Keratinocyte (primary cell): ENCODE measurements at regions not wholly inside any gene's neighbourhood (a gene's known extent, or its start where the extent isn't known, plus 50 kb on each side); places are given as distances from the start of the nearest gene placed in this dataset.

Source experiments
- DNase-seq: peaks from one replicate; pipeline ENCODE4 v3.0.0-alpha.2; 2011; ENCODE audit warnings: low read depth, missing footprints, low spot score
- FAIRE-seq: peaks from 2 replicates; lab custom pipeline; 2011; peaks lifted over from hg19 to GRCh38; lab: Jason Lieb, UNC
- H2AFZ ChIP-seq: 2 replicates; pipeline ENCODE4 v1.6.0; 2012; ENCODE audit warnings: low read length, control low read depth, inconsistent platforms; ENCODE audit not compliant: control insufficient read depth
- H3K27ac ChIP-seq: 2 replicates; pipeline ENCODE4 v1.5.1; 2011; ENCODE audit warnings: low read length; ENCODE audit not compliant: control insufficient read depth, insufficient read depth
- H3K27me3 ChIP-seq: 3 replicates; pipeline ENCODE4 v1.6.0; 2011; ENCODE audit warnings: low read length; ENCODE audit not compliant: control insufficient read depth, insufficient read depth; ENCODE audit errors: extremely low read depth
- H3K36me3 ChIP-seq, 2 experiments: 2 replicates in 1 of 2; 3 replicates in 1 of 2; pipeline ENCODE4 v1.5.1; 2011; ENCODE audit warnings: low read length in 2 of 2, mild to moderate bottlenecking in 1 of 2; ENCODE audit not compliant: control insufficient read depth in 2 of 2, insufficient read depth in 2 of 2; ENCODE audit errors: extremely low read depth in 1 of 2
- H3K4me1 ChIP-seq: 3 replicates; pipeline ENCODE4 v1.5.1; 2011; ENCODE audit warnings: low read length; ENCODE audit not compliant: control insufficient read depth, insufficient read depth; ENCODE audit errors: extremely low read depth
- H3K4me2 ChIP-seq: 3 replicates; pipeline ENCODE4 v1.6.0; 2011; ENCODE audit warnings: low read depth, low read length; ENCODE audit not compliant: control insufficient read depth, insufficient read depth; ENCODE audit errors: extremely low read depth
- H3K4me3 ChIP-seq, 3 experiments: fragments of 200-600 bp in 1 of 3; sonication (generic) in 1 of 3; 2 replicates in 2 of 3; 3 replicates in 1 of 3; pipeline ENCODE4 v1.5.1; 2011 to 2016; ENCODE audit warnings: low read length in 3 of 3, mild to moderate bottlenecking in 3 of 3, control low read depth in 2 of 3, inconsistent platforms in 1 of 3, low read depth in 1 of 3, mixed read lengths in 1 of 3, mixed run types in 1 of 3, moderate library complexity in 1 of 3; ENCODE audit not compliant: control insufficient read depth in 2 of 3, insufficient read depth in 2 of 3; ENCODE audit errors: extremely low read depth in 1 of 3
- H3K79me2 ChIP-seq: 2 replicates; pipeline ENCODE4 v1.6.0; 2012; ENCODE audit warnings: low read length; ENCODE audit not compliant: control insufficient read depth, insufficient read depth
- H3K9ac ChIP-seq: 3 replicates; pipeline ENCODE4 v1.6.0; 2011; ENCODE audit warnings: low read length; ENCODE audit not compliant: control insufficient read depth, insufficient read depth; ENCODE audit errors: extremely low read depth
- H3K9me1 ChIP-seq: 3 replicates; pipeline ENCODE4 v1.6.0; 2011; ENCODE audit warnings: low read length; ENCODE audit not compliant: control insufficient read depth, insufficient read depth; ENCODE audit errors: extremely low read depth
- H3K9me3 ChIP-seq: 2 replicates; pipeline ENCODE4 v1.5.1; 2012; ENCODE audit warnings: low read depth, low read length; ENCODE audit not compliant: control insufficient read depth
- H4K20me1 ChIP-seq: 3 replicates; pipeline ENCODE4 v1.6.0; 2011; ENCODE audit warnings: low read length; ENCODE audit not compliant: control insufficient read depth, insufficient read depth; ENCODE audit errors: extremely low read depth
- EZH2 ChIP-seq: IDR thresholded peaks from one replicate; pipeline ENCODE4 v1.6.1; 2012; ENCODE audit warnings: inconsistent platforms, mild to moderate bottlenecking, low read length, moderate library complexity
- dilution Hi-C: fragments of 300-500 bp; cut with MboI; formaldehyde crosslinking; loops from one replicate; pipeline ENCODE4 v1.7.0; 2020; ENCODE audit warnings: low sequenced_read_pairs; ENCODE audit not compliant: extremely low pct_ligation_motif_present
- TF ChIP-seq, protein P1 (sequence below), 3 experiments: IDR thresholded peaks in 1 of 3; conservative IDR thresholded peaks in 1 of 3; optimal IDR thresholded peaks in 1 of 3; 2 replicates in 2 of 3; 3 replicates in 1 of 3; pipeline versions ENCODE3 to v1.5.1; 2011; ENCODE audit warnings: low read length in 3 of 3, mild to moderate bottlenecking in 3 of 3, moderate library complexity in 2 of 3, control low read depth in 1 of 3, inconsistent platforms in 1 of 3; ENCODE audit not compliant: insufficient read depth in 2 of 3; ENCODE audit errors: extremely low read depth in 1 of 3

DNA sequence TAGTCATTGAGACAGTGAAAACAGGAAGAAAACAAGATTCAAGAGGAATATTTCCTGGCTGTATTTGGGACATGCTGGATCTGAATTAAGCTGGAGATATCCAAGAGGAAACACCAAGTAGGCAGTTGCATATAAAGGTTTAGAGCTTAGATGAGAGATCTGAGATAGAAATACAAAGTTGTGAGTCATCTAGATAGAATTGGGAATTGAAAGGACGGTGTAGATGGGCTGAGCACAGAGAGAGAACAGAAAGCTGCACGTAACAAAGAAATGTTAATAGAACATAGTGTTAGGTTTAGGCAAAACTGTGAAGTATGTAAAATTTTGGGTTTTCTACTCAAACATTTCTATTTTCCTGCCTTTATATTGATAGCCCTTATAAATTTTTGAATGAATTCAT, 218.5 kb upstream of the TMEM196 start:
- Histone ChIP-seq H3K27ac (no peak overlapping the region), H3K4me1 (no peaks in the 10 kb centered on the region), H2AFZ (no peak overlapping the region), H3K27me3 (no peaks in the 10 kb centered on the region), H3K36me3 (no peaks in the 10 kb centered on the region), H3K9me3 (no peaks in the 10 kb centered on the region), H3K9me1 (no peaks in the 10 kb centered on the region), H4K20me1 (no peaks in the 10 kb centered on the region), H3K4me2 (no peak overlapping the region), H3K4me3 (no peak overlapping the region), H3K79me2 (no peaks in the 10 kb centered on the region), H3K9ac (no peak overlapping the region)
- no peak for DNase-seq
- no peak for TF ChIP-seq EZH2
- TF ChIP-seq, protein P1, sequence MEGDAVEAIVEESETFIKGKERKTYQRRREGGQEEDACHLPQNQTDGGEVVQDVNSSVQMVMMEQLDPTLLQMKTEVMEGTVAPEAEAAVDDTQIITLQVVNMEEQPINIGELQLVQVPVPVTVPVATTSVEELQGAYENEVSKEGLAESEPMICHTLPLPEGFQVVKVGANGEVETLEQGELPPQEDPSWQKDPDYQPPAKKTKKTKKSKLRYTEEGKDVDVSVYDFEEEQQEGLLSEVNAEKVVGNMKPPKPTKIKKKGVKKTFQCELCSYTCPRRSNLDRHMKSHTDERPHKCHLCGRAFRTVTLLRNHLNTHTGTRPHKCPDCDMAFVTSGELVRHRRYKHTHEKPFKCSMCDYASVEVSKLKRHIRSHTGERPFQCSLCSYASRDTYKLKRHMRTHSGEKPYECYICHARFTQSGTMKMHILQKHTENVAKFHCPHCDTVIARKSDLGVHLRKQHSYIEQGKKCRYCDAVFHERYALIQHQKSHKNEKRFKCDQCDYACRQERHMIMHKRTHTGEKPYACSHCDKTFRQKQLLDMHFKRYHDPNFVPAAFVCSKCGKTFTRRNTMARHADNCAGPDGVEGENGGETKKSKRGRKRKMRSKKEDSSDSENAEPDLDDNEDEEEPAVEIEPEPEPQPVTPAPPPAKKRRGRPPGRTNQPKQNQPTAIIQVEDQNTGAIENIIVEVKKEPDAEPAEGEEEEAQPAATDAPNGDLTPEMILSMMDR (optimal IDR thresholded peaks at IDR 0.05 in 1 of 3, IDR thresholded peaks at IDR 0.05 in 1 of 3, conservative IDR thresholded peaks at IDR 0.05 in 1 of 3; ENCODE audit: extremely low read depth in 1 of 3, insufficient read depth in 2 of 3, low read length in 3 of 3), result no peak
- dilution Hi-C loops, result no loop called here
- FAIRE-seq, result no peak

DNA sequence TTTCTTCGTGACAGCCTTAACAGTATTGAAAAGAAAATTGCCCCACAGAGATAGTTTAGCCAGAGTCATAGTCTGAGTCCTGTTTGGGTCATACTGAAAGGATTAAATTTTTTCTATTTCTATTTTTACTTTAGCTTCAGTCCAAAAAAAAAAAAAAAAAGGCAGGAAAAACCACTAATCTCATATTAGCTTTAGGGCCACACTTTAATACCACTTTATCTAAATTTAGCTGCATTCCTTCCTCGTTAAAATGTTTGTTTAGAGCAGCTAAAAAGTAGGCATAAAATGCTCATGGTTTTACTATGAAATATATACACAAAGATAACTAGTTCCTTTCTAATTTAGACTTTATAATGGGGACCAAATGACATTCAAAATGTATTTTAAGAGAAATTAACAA, 216.5 kb upstream of the TMEM196 start:
- Histone ChIP-seq H2AFZ (no peak overlapping the region), H3K36me3 (no peaks in the 10 kb centered on the region), H3K27ac (no peak overlapping the region), H3K9me3 (no peaks in the 10 kb centered on the region), H3K79me2 (no peaks in the 10 kb centered on the region), H3K9me1 (no peaks in the 10 kb centered on the region), H3K9ac (no peak overlapping the region), H3K4me1 (no peaks in the 10 kb centered on the region), H3K4me3 (no peak overlapping the region), H4K20me1 (no peaks in the 10 kb centered on the region), H3K27me3 (no peaks in the 10 kb centered on the region), H3K4me2 (no peak overlapping the region)
- TF ChIP-seq EZH2, result no peak
- TF ChIP-seq, protein P1 (optimal IDR thresholded peaks at IDR 0.05 in 1 of 3, IDR thresholded peaks at IDR 0.05 in 1 of 3, conservative IDR thresholded peaks at IDR 0.05 in 1 of 3; ENCODE audit: extremely low read depth in 1 of 3, insufficient read depth in 2 of 3, low read length in 3 of 3), result no peak
- dilution Hi-C loops, result no loop called here
- FAIRE-seq (no peak), DNase-seq (no peak)
